ENCODE measurements at regions not wholly inside any gene's neighbourhood (a gene's known extent, or its start where the extent isn't known, plus 50 kb on each side); places are given as distances from the start of the nearest gene placed in this dataset.

DNA sequence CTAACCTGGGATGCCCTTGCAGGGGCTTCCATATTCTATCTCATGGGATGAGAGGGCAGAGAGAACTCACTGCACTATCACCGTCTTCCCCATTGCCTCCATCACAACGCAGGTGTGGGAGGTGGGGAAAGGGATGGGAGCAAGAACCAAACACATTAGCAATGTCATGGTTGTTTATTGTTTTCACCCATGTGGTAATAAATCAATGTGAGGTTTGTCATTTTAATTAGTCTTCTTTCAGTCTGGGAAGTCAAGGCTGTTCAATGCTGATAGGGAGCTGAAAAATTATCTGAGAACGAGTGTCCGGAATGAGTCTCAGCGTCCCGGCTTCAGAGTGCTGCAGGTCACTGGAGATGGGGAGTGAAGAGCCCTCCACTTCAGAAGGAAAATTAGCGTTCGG lies 268.5 kb downstream of the DUSP10 start (continued):
- TF ChIP-seq SMAD3 (CRISPR knock-in tag; IDR thresholded peaks at IDR 0.05): no peak
- no peak for TF ChIP-seq NCOA5 (CRISPR knock-in tag; IDR thresholded peaks at IDR 0.05)

DNA sequence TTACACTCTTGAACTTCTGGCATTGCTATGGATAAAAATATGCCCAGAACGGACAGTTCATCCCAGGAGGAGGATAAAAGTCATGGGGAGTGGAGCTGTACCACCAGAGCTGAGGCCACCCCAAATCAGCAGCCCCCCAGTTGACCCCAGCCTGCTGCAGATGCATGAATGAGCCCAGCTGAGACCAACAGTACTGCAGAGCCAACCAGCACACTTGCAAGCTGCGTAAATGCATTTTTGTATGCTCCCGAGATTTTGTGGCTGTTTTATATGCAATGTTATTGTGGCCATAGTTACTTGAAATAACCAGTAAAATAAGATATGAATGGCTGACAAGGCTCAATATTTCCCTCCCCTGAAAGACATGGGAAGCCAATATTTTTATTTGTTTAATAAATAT lies 264.6 kb downstream of the DUSP10 start:
- no peak for ATAC-seq
- intact Hi-C loops (cut with micrococcal nuclease; ENCODE audit: unreplicated experiment): loop anchor here (5.0 kb wide), 2 partner anchors 380 to 515 kb away; no protein-coding TSS in a partner anchor
- no peak overlapping the region for H3K9ac ChIP-seq (ENCODE audit: insufficient read depth, low read depth, low read length)
- CTCF ChIA-PET (ENCODE audit: low intra/inter-chr PET ratio, low total read pairs): no interaction called here
- no peak overlapping the region for H3K27ac ChIP-seq (ENCODE audit: extremely low read length, insufficient read depth, low read length)
- H3K4me3 ChIP-seq (replicated peaks in 1 of 3; ENCODE audit: insufficient read depth in 1 of 3, low read depth in 2 of 3, low read length in 3 of 3): no peak overlapping the region
- in situ Hi-C loops (cut with HindIII; ENCODE audit: extremely low pct_ligation_motif_present, low pct_unique_long_range_greater_than_20kb): no loop called here
- BruUV-seq (replicated peaks): no TSS peak
- no peaks in the 10 kb centered on the region for H3K36me3 ChIP-seq (replicated peaks in 1 of 2; ENCODE audit: control insufficient read depth in 1 of 2, insufficient read depth in 2 of 2, low read length in 2 of 2)
- no peaks in the 10 kb centered on the region for H3K79me2 ChIP-seq (ENCODE audit: insufficient read depth, low read length)
- 0% methylated on average over 3 of the region's 3 CpGs for WGBS (ENCODE audit: low lambda C conversion rate)
- no peaks in the 10 kb centered on the region for H3K4me1 ChIP-seq (ENCODE audit: insufficient read depth, low read length)
- H3K9me3 ChIP-seq (ENCODE audit: low read length): no peaks in the 10 kb centered on the region
- no peaks in the 10 kb centered on the region for H4K20me1 ChIP-seq (ENCODE audit: insufficient read depth, low read length)
- no peak overlapping the region for H3K4me2 ChIP-seq (ENCODE audit: low read depth, low read length)
- no peaks in the 10 kb centered on the region for H3K27me3 ChIP-seq (ENCODE audit: control insufficient read depth in 1 of 2, insufficient read depth in 2 of 2, low read length in 2 of 2)
- no peak for DNase-seq (ENCODE audit: low spot score)
- no peak for TF ChIP-seq ZNF782 (CRISPR knock-in tag; IDR thresholded peaks at IDR 0.05; ENCODE audit: borderline replicate concordance)
- no peak for TF ChIP-seq ZNF605 (CRISPR knock-in tag; IDR thresholded peaks at IDR 0.05)
- no peak for TF ChIP-seq JDP2 (CRISPR knock-in tag; IDR thresholded peaks at IDR 0.05; ENCODE audit: borderline replicate concordance)
- TF ChIP-seq, protein P1, sequence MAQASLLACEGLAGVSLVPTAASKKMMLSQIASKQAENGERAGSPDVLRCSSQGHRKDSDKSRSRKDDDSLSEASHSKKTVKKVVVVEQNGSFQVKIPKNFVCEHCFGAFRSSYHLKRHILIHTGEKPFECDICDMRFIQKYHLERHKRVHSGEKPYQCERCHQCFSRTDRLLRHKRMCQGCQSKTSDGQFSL (CRISPR knock-in tag; IDR thresholded peaks at IDR 0.05): no peak
- TF ChIP-seq ATRX (CRISPR knock-in tag; IDR thresholded peaks at IDR 0.05; ENCODE audit: borderline replicate concordance): no peak
- TF ChIP-seq, protein P2, sequence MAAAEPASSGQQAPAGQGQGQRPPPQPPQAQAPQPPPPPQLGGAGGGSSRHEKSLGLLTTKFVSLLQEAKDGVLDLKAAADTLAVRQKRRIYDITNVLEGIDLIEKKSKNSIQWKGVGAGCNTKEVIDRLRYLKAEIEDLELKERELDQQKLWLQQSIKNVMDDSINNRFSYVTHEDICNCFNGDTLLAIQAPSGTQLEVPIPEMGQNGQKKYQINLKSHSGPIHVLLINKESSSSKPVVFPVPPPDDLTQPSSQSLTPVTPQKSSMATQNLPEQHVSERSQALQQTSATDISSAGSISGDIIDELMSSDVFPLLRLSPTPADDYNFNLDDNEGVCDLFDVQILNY (CRISPR knock-in tag; conservative IDR thresholded peaks at IDR 0.05): no peak
- no peak for TF ChIP-seq NRL (CRISPR knock-in tag; IDR thresholded peaks at IDR 0.05; ENCODE audit: borderline replicate concordance)
- no peak for TF ChIP-seq RFX5 (IDR thresholded peaks at IDR 0.05; ENCODE audit: low read depth, low read length)
- no peak for TF ChIP-seq ZNF75D (CRISPR knock-in tag; IDR thresholded peaks at IDR 0.05; ENCODE audit: borderline replicate concordance)
- no peak for TF ChIP-seq REXO4 (CRISPR knock-in tag; IDR thresholded peaks at IDR 0.05; ENCODE audit: borderline replicate concordance)
- no peak for TF ChIP-seq ZNF747 (CRISPR knock-in tag; IDR thresholded peaks at IDR 0.05; ENCODE audit: borderline replicate concordance)
- TF ChIP-seq, protein P3, sequence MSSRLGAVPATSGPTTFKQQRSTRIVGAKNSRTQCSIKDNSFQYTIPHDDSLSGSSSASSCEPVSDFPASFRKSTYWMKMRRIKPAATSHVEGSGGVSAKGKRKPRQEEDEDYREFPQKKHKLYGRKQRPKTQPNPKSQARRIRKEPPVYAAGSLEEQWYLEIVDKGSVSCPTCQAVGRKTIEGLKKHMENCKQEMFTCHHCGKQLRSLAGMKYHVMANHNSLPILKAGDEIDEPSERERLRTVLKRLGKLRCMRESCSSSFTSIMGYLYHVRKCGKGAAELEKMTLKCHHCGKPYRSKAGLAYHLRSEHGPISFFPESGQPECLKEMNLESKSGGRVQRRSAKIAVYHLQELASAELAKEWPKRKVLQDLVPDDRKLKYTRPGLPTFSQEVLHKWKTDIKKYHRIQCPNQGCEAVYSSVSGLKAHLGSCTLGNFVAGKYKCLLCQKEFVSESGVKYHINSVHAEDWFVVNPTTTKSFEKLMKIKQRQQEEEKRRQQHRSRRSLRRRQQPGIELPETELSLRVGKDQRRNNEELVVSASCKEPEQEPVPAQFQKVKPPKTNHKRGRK (CRISPR knock-in tag; IDR thresholded peaks at IDR 0.05): no peak
- no peak for TF ChIP-seq ZFP41 (CRISPR knock-in tag; IDR thresholded peaks at IDR 0.05; ENCODE audit: borderline replicate concordance)
- no peak for TF ChIP-seq BORCS8-MEF2B (CRISPR knock-in tag; IDR thresholded peaks at IDR 0.05)
- TF ChIP-seq SATB2 (CRISPR knock-in tag; IDR thresholded peaks at IDR 0.05): no peak
- TF ChIP-seq ZNF12 (CRISPR knock-in tag; IDR thresholded peaks at IDR 0.05): no peak
- TF ChIP-seq ZFX (CRISPR knock-in tag; IDR thresholded peaks at IDR 0.05; ENCODE audit: low read depth): no peak
- TF ChIP-seq, protein P4, sequence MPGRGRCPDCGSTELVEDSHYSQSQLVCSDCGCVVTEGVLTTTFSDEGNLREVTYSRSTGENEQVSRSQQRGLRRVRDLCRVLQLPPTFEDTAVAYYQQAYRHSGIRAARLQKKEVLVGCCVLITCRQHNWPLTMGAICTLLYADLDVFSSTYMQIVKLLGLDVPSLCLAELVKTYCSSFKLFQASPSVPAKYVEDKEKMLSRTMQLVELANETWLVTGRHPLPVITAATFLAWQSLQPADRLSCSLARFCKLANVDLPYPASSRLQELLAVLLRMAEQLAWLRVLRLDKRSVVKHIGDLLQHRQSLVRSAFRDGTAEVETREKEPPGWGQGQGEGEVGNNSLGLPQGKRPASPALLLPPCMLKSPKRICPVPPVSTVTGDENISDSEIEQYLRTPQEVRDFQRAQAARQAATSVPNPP (CRISPR knock-in tag; IDR thresholded peaks at IDR 0.05): no peak
- no peak for TF ChIP-seq KLF13 (CRISPR knock-in tag; IDR thresholded peaks at IDR 0.05)
- no peak overlapping the region for H2AFZ ChIP-seq (ENCODE audit: low read length)
- FAIRE-seq: no peak
- POLR2A ChIA-PET: no interaction called here

All from HepG2 (cell line).